DMS 273 (cell line): ENCODE measurements at regions not wholly inside any gene's neighbourhood (a gene's known extent, or its start where the extent isn't known, plus 50 kb on each side); places are given as distances from the start of the nearest gene placed in this dataset.

Experiments
- DNase-seq: peaks from one replicate; lab custom pipeline; 2025; ENCODE audit not compliant: unreplicated experiment; lab: John Stamatoyannopoulos, UW

DNA sequence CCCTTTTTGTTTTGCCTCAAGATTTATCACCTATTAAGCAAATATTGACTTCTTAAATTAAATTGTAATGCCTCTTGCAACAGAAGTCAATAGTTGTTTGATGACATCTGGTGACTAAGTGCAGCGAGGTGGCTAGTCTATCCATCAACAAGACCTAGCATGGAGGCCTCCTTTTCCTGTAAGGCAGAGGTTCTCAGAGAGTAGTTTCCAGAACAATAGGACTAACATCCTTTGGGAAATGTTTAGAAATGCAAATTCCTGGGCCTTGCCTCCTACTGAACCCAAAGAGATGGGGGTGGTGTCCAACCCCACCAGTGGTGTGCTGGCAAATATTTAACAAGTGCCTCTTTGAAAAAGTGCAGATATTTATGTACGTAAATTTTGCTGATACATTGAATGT, 143.7 kb downstream of the SCP2D1 start:
- no peak for DNase-seq

DNA sequence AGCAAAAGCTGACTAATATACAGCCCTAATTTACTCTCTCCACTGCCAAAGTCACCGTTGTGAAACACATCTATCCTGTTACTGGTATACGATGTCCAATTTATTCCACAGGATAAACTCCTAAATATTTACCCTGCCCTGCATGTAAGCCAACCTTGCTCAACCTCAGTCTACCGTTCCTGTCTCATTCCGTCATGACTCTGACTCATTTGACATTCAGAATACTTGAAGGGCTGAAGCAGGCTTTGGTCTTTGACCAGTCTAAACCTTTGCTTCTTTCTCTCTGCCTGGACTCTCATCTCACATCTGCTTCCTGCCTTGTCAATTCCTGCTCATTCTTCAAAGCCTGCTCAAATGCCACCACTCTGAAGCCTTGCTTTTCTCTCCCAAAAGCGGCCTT, 157.5 kb downstream of the SCP2D1 start:
- no peak for DNase-seq

DNA sequence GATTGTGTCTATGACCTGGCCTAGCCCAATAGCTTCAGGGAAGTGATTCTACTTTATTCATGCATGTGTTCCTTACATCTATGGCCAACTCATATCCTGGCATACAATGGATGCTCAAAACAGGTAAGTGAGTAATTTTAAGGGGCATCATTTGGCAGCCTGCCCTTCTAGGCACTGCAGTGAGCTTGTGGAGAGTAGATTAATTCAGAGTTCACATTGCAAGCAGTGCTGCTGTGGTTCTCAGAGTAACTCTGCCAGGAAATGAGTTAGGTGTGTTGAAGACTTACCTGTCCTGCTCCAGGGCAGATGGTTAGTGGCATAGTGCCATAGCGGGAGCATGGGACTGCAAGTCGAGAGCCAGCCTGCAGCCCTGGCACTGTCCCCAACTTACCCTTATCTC, 158.0 kb downstream of the SCP2D1 start:
- DNase-seq: no peak

DNA sequence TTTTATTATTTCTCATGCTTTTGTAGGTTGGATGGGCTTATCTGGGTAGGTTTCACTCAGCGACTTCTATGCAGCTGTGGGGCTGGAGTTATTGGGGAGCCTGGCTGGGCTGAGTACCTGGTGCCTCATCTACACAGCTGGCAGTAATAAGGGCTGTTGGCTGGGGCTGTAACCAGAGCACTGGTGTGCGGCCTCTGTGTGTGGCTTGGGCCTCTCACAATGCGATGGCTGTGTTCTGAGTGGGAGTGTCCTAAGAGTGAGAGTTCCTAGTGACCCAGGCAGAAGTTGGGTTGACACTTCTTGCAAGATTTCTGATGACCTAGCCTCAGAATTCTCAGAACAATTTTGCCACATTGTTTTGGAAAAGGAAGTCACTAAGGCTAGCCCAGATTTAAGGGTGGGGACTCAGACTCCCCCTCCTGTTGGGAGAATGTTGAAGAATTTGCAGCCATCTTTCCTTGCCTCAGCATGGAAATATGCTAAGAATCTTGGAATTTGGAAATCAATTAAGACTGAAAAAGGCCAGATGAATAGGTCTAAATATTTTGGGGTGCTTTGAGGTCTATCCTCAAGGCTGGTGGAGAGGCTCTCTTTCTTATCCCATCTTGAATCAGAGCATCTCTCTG, 158.8 kb downstream of the SCP2D1 start:
- no peak for DNase-seq

DNA sequence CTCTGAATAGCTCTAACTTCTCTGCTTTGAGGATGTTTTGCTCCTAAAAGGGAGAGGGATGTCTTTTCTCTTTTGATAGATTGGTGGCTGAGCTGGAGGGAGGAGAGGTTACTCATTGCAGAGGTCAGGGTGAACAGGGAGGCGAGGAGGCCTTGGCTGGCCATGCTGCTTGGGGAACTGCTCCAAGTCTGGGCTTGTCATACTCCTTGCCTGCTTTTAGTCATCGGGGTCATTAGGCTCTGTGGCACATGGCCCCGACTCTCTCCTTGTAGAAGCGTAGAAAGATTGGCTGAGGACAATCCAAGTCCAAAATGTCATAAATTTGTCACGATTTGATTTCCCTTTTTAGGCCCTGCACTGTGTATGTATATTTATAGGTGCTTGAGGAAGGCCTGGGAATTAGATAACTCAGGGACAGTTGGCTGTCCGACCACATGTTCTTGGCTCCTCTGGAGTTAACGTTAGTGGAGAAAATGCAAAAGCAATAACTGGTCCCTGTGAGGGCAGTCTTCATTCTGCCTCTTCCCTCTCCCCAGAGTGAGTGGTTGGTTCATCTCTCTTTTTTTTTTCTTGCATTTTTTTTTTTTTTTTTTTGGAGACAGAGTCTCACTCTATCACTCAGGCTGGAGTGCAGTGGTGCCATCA, 160.1 kb downstream of the SCP2D1 start:
- DNase-seq: no peak

DNA sequence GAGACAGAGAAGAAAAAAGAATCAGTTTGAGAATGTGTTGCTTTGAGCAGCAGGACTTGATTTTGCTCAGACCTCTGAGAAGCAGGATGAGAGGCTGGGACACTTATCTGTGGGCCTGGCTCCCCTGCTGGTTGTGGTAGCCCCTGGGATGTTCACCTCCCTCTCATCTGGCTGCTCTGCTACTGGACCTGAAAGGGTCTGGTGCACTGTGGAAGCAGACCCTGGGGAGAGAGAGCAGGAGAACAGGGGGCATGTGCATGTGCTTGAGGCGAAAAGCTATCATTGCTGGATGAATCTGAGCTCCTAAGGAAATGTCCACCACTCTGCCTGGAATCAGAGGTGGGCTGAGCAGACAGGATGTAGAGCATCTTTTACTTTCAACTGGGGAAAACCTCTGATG, 161.1 kb downstream of the SCP2D1 start:
- DNase-seq: no peak

DNA sequence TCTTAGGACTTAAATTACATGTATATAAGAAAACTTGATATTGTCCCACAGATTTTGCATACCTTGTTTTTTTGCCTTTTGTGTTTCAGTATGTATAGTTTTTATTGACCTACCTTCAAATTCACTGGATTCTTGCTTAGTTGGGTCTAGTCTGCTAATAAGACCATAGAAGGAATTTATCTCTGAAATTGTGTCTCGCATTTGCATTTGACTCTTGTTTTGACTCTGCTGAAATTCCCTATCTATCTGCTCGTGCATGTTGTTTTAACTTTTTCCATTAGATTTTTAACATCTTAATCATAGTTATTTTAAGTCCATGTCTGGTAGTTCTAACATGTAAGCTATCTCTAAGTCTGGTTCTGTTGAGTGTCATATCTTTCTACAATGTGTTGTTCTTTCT, 163.9 kb downstream of the SCP2D1 start:
- no peak for DNase-seq

DNA sequence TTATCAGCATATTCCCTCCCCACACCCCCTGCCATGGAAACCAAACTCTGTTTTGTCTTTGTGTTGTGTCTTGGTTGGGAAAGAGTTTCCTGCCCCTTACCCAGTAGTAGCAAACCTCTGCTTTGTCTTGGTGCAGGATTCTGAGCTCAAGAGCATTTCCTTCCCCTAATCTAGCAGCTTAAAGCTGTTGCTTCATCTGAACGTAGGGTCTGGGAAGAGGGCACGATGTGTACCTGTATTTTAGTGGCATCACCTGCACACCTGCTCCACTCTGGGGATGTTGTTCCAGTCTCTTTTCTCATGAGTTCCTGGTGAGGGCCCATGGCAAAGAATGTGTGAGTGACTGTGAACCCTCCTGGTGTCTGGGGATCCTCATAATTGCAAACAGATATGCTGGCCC, 164.7 kb downstream of the SCP2D1 start:
- no peak for DNase-seq

DNA sequence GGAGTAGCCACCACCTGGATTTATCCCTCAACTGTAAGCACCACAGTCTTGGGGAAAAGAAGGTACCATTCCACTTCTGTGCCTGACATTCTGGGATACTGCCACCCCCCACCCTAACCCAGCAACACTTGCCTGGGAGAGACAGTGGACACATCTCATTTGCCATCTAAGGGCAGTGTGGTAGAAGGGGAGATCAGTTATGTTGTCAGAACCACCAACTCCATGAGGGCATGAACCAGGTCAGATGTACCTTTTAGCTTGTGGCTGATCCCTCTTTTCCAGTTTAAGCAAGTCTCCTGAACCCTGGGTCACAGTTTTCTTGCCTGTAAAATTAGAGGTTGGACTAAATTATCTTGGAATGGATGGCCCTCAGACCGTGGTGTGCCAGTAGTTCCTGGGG, 165.5 kb downstream of the SCP2D1 start:
- no peak for DNase-seq

DNA sequence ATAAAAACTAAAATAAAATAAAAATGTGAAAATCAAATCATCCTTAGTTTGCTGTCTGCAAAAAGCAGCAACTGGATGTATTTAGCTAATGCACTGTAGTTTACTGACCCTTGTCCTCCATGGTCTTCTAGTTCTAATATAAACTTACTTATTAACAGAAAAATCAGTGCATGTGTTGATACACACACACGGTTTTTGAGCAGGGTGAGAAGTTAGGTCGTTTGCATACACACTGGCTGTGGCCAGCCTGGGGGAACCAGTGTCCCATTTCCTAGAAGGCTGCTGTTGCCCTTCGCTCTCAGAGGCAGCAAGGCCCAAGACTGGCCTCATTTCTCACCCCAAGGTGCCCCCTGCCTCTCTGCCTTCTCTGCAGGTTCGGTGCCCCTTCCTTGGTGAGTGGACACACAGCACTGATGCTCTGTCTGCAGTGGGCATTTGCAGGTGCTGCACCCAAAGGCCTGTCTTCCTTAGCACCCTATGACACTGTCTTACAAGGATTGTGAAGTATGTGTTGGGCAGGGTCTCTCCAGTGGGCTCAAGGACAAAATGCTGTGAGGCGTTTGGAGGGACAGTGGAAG, 168.5 kb downstream of the SCP2D1 start:
- no peak for DNase-seq

DNA sequence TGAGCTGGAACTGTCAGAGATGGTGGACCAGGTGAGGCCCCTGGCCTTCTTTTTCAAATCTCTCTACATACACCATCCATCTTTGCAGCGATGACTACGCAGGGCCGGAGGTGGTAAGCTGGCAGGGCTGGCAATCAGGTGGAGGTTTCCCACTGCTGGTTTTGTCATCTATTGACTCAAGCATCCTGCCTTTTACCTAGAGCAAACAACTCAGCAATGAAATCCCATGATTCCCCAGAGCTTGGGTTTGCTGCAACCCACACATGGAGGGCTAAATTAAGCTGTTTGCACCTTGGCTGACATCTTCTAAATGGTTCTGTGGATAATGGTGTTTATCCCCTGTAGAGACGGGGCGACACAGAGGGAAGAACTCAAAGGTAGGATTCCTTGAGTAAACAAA, 170.2 kb downstream of the SCP2D1 start:
- DNase-seq: no peak

DNA sequence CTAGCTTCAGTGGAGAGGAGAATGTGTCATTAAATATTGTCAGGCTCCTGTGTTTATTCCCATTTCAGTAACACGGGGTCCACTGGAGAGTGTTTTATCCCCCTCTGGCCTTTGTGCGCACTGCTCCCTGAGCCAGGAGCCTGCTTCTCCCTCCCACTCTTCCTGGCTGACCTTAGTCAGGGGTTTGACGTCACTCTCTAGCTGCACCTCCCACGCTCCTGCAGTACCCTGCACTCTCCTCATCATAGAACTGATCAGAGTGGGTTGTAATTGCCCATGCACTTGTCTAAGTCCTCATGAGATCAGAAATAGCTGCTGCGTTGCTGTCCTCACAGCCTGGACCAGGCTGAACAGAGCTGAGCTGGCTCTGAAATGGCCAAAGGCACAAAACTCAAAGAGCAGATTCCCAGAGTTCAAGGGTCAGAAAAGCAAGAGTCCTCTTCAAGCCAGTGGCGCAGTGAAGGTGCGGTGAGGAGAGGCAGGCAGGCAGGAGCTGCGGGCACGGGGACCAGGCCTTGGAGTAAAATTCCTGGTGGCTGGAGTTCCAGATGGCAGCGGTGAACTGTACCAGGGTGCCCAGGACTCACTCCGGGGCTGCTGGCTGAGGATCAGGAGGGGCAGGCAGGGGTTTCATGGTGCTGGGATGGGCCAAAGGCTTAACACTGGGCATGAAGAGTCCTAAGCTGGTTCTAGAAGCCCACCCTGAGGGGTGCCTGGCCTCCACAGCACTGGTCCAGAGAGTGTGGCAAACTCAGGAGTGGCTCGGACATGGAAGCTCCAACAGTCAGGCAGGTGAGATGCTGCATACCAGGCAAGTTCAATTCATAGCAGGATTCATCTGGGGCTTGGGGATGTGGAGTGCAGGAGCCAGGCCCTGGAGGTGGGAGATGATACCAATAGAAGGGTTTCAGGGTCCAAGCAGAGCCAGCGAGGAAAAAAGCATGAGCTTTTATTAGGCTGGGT, 170.9 kb downstream of the SCP2D1 start:
- DNase-seq: no peak

DNA sequence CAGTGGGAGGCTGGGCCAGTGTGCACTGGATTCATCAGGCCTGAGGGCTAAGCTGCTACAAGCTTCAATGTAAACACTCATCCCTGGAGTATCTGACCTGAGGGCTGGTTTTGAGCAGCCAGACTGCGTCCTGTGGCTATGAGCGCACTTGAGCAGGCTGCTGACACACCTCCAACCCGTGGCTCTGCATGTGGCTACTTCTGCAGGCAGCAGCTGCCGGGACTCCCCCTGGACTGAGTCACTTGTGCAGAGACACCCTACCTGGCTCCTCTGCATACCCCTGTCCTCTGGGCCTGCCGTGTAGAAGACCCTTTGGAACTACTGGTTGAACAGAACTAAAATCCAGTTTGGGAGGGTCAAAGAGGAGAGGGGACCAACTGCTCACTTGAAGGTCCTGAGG, 172.0 kb downstream of the SCP2D1 start:
- DNase-seq: no peak

DNA sequence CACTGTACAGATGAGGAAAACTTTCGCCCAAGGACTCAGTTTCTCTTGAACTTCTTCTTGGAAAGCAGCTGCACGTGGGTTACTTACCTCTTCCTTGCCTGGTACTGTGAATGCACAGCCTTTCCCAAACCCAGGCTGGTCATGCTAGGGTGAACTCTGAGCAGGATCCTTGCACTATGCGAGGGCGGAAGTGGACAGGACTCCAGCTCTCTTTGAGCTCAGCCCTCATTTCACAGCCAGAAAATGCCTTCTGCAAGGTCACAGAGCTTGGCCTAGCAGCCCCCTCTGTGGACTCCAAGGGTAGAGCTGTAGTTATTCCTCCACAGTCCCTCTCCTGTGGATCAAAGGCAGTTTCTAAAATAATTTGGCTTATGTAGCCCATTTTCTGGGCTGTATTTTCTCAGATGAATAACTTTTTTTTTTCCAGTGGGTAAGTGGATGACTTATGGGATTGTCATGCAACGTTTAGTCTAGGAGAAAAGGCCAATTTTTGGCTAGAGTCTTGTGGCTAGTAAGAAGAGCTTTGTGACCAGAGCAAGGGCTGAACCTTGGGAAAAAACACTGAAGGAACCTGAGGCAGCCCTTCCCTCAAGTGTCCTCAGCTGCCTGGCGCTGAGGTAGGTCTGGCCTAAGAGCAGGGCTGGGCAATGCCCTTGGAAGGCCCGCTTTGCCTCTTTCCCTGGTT, 172.7 kb downstream of the SCP2D1 start:
- DNase-seq: no peak

DNA sequence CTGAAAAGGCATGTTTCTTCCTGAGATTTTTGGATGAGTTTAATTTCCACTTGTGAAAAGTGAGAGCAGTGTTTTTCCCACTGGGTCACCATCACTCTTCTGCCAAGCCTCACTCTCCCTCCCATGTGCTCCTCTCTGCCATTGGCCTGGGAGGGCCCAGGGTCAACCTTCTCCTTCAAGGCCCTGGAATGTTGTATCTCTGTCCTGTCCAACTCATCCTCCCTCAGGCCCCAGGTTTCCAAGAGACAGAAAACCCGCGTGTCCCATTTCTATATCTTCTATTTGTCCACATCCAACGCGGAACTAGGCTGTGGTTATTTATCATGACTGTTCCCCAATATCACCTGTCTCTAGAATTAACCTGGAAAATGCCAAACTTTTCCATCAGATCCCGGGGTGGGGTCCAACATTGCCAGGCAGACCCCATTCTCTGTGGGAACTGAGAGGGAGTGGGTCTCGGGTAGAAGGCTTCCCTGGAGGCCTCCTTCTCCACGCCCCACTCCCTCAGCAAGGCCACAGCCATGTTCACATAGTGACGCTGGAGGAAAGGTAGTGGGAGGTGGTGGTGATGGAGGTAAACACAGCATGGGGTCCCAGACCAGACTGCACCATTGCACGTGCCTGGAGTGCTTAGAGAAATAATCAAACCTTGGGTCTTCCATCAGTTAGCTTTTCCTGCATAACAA, 173.5 kb downstream of the SCP2D1 start:
- no peak for DNase-seq

DNA sequence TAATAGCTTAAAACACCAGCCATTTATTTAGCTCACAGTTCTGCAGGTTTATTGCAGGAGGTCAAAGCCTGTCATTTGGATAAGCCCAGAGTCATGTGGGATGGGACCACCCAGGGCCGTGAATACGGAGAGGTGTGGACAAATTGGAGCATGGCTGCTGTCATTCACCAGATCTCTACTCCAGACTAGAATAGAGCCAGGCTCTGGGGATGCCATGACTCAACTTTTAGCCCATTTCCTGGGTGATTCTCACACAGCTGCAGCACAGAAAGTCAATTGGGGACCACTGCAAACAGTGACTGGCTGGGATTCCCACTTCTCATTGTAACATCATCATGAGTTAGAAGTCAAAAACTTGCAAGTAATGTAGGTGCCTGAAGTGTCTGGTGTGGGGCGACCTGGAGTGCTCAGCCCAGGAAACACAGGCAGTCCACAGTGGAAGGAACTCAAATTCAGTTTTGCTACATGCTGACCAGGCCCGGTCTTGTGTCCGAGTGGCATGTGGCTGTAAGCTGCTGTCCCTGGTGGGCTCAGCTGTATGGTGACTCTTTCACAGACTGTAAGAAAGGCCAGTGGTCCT, 174.3 kb downstream of the SCP2D1 start:
- no peak for DNase-seq

DNA sequence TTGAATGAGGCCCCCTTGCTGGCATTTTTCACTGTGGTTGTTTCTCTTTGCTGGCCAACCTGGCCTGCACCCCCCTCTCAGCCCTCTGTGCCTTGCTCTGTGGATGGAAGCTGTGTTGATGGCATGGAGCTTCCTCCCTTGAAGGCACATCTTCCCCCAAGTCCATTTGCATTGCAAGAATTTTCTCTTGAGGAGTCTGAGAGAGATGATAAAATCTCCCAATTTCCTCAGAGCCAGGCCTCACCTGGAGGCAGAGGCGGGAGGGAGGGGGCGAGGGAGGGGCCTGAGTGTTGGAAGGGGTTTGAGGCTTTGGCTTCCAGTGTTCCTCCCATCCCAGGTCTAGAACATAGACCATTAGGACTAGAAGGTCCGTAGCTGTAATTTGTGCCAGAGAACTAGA, 175.1 kb downstream of the SCP2D1 start:
- no peak for DNase-seq

DNA sequence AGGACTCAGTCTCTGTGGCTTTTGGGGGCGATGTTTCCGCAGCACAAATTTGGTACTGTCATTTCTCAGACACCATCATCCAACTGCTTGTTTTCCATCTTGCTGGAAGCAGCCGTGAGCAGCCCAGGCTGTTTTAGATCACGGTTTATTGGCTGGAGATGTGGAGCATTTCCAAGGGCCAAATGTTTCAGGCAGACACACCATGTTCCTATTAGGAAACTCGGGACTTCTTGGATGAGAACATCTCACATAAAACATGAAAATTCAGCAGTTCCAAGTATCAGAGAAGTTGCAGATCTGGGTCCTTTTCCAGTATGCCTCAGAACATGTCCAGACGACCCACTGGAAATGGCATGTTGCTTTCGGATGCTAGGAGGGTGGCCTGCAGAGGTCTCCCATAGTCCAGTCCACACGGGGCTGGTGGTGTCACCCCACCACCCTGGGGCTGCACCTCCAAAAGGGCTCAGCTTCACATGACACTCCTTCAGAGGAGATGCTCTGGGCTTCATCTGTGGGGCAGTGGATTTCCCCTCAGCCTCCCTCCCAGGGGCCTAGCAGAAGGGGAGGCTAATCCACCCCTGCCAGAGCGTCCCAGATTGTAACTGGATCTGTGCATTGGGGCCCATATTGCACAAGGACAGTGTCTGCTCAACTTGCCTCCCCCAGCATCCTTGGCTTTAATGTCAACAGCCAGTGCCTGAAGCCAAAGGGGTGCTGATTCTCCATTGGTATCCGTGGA, 176.3 kb downstream of the SCP2D1 start:
- no peak for DNase-seq

DNA sequence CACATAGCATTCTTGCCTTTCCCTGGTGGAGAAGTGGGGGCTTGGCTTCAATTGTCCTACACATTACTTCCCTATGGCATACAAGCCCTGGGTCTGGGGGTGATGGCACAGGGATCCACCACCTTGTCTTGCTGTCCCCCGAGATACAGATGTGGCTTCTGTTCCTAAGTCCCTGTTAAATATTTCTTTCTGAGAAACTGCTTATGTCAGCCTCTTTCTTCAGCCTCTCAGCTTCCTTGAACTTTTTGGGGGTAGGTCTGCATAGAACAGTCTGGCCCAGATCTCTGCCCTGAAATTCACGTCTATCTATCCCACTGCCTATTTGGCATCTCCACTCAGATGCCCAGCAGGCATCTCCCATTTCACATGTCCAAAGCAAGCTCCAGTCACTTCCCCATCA, 177.4 kb downstream of the SCP2D1 start:
- no peak for DNase-seq

DNA sequence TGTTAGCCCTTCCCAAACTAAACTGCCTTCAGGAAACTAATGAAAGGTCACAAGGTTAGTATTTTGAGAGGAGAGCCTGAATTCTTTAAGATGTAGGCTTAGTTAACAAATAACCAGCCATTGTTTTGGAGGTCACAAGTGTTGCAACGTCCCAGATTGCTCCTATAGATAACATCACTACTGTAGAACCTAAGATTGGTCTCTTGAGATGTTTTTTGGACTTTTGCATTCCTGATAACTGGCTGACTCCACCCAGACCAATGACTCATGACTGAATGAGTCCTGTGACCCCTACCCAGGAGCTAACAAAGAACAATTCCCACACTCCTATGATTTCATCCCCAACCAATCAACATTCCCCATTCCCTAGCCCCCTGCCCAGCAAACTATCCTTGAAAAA, 178.8 kb downstream of the SCP2D1 start:
- no peak for DNase-seq
